H9 (cell line): ENCODE measurements at regions not wholly inside any gene's neighbourhood (a gene's known extent, or its start where the extent isn't known, plus 50 kb on each side); places are given as distances from the start of the nearest gene placed in this dataset.

Experiments
- DNase-seq: peaks from one replicate; pipeline ENCODE4 v3.0.0-alpha.2; 2017
- H2AFZ ChIP-seq: one replicate; pipeline ENCODE4 v1.6.1; 2013; ENCODE audit warnings: mild to moderate bottlenecking, low read length, control low read depth, moderate library complexity
- H2AK5ac ChIP-seq: 2 replicates; pipeline ENCODE4 v1.6.1; 2013; ENCODE audit warnings: low read length, control low read depth, mixed read lengths; ENCODE audit not compliant: insufficient read length
- H2BK120ac ChIP-seq: one replicate; pipeline ENCODE4 v1.6.1; 2013; ENCODE audit warnings: low read depth, mild to moderate bottlenecking, low read length, control low read depth, inconsistent platforms; ENCODE audit not compliant: poor library complexity, severe bottlenecking
- H2BK12ac ChIP-seq: 2 replicates; pipeline ENCODE4 v1.6.1; 2013; ENCODE audit warnings: low read length, control low read depth, mixed read lengths, low read depth; ENCODE audit not compliant: insufficient read length
- H2BK15ac ChIP-seq: 2 replicates; pipeline ENCODE4 v1.6.1; 2013; ENCODE audit warnings: low read depth, low read length, control low read depth
- H2BK20ac ChIP-seq: one replicate; pipeline ENCODE4 v1.6.1; 2013; ENCODE audit warnings: low read depth, mild to moderate bottlenecking, low read length, control low read depth, inconsistent platforms; ENCODE audit not compliant: poor library complexity, severe bottlenecking
- H2BK5ac ChIP-seq: 2 replicates; pipeline ENCODE4 v1.6.1; 2013; ENCODE audit warnings: low read length, control low read depth, mixed read lengths; ENCODE audit not compliant: insufficient read length
- H3K14ac ChIP-seq: 2 replicates; pipeline ENCODE4 v1.6.1; 2013; ENCODE audit warnings: low read length, control low read depth; ENCODE audit not compliant: insufficient read depth
- H3K18ac ChIP-seq: 2 replicates; pipeline ENCODE4 v1.6.1; 2013; ENCODE audit warnings: low read depth, mild to moderate bottlenecking, mixed read lengths, low read length, control low read depth; ENCODE audit not compliant: insufficient read length
- H3K23ac ChIP-seq: 2 replicates; pipeline ENCODE4 v1.6.1; 2013; ENCODE audit warnings: low read length, control low read depth, mixed read lengths, low read depth; ENCODE audit not compliant: insufficient read length
- H3K23me2 ChIP-seq: 2 replicates; pipeline ENCODE4 v1.6.1; 2013; ENCODE audit warnings: low read depth, mild to moderate bottlenecking, mixed read lengths, low read length, control low read depth; ENCODE audit not compliant: insufficient read length, poor library complexity, severe bottlenecking
- H3K27ac ChIP-seq: 2 replicates; pipeline ENCODE4 v1.5.1; 2013; ENCODE audit warnings: low read length, control low read depth, mixed read lengths, low read depth; ENCODE audit not compliant: insufficient read length
- H3K27me3 ChIP-seq: 2 replicates; pipeline ENCODE4 v1.6.1; 2013; ENCODE audit warnings: low read length, control low read depth, inconsistent platforms; ENCODE audit not compliant: insufficient read depth
- H3K4ac ChIP-seq: 2 replicates; pipeline ENCODE4 v1.6.1; 2013; ENCODE audit warnings: low read depth, mild to moderate bottlenecking, control low read depth, inconsistent platforms, low read length, moderate library complexity
- H3K4me1 ChIP-seq: 2 replicates; pipeline ENCODE4 v1.6.1; 2013; ENCODE audit warnings: low read length, control low read depth, inconsistent platforms; ENCODE audit not compliant: insufficient read depth
- H3K4me2 ChIP-seq: 2 replicates; pipeline ENCODE4 v1.6.1; 2013; ENCODE audit warnings: low read length, control low read depth, mixed read lengths; ENCODE audit not compliant: insufficient read length, insufficient read depth
- H3K56ac ChIP-seq: 2 replicates; pipeline ENCODE4 v1.6.1; 2013; ENCODE audit warnings: low read depth, mild to moderate bottlenecking, mixed read lengths, low read length, control low read depth; ENCODE audit not compliant: insufficient read length
- H3K79me1 ChIP-seq: 2 replicates; pipeline ENCODE4 v1.6.1; 2013; ENCODE audit warnings: low read depth, mild to moderate bottlenecking, moderate library complexity, low read length, control low read depth, inconsistent platforms; ENCODE audit not compliant: insufficient read depth, poor library complexity, severe bottlenecking
- H3K79me2 ChIP-seq: 2 replicates; pipeline ENCODE4 v1.6.1; 2013; ENCODE audit warnings: low read length, control low read depth, inconsistent platforms; ENCODE audit not compliant: insufficient read depth
- H3K9ac ChIP-seq: 2 replicates; pipeline ENCODE4 v1.6.1; 2013; ENCODE audit warnings: low read length, control low read depth, mixed read lengths; ENCODE audit not compliant: insufficient read length; ENCODE audit errors: extremely low read depth
- H3K9me3 ChIP-seq: one replicate; pipeline ENCODE4 v1.6.1; 2013; ENCODE audit warnings: low read depth, low read length, inconsistent platforms; ENCODE audit not compliant: control insufficient read depth
- H3T11ph ChIP-seq: one replicate; pipeline ENCODE4 v1.6.1; 2013; ENCODE audit warnings: mild to moderate bottlenecking, low read length, control low read depth, inconsistent platforms
- H4K20me1 ChIP-seq: one replicate; pipeline ENCODE4 v1.6.1; 2013; ENCODE audit not compliant: control insufficient read depth, insufficient read length, insufficient read depth
- H4K5ac ChIP-seq: 2 replicates; pipeline ENCODE4 v1.6.1; 2013; ENCODE audit warnings: low read depth, mild to moderate bottlenecking, mixed read lengths, low read length, control low read depth; ENCODE audit not compliant: insufficient read length
- H4K8ac ChIP-seq: replicated peaks from 2 replicates; pipeline ENCODE4 v1.6.1; 2013; ENCODE audit warnings: low read length, control low read depth, mixed read lengths, low read depth; ENCODE audit not compliant: insufficient read length
- H4K91ac ChIP-seq: 2 replicates; pipeline ENCODE4 v1.6.1; 2013; ENCODE audit warnings: low read depth, mild to moderate bottlenecking, moderate library complexity, mixed read lengths, low read length, control low read depth; ENCODE audit not compliant: insufficient read length
- H3K27ac Mint-ChIP-seq, 3 experiments: 2 replicates in 2 of 3; 3 replicates in 1 of 3; pipeline ENCODE4 v1.8.0; 2020 to 2021; ENCODE audit warnings: mixed read lengths in 3 of 3, mild to moderate bottlenecking in 1 of 3, moderate library complexity in 1 of 3
- H3K27me3 Mint-ChIP-seq: 2 replicates; pipeline ENCODE4 v1.8.0; 2021; ENCODE audit warnings: low read depth, mild to moderate bottlenecking, moderate library complexity, mixed read lengths
- H3K36me3 Mint-ChIP-seq, 3 experiments: 2 replicates in 2 of 3; 3 replicates in 1 of 3; pipeline ENCODE4 v1.8.0; 2020 to 2021; ENCODE audit warnings: low read depth in 3 of 3, mixed read lengths in 3 of 3; ENCODE audit not compliant: insufficient read depth in 1 of 3
- H3K4me1 Mint-ChIP-seq, 2 experiments: 2 replicates each; pipeline ENCODE4 v1.8.0; 2020; ENCODE audit warnings: mixed read lengths in 2 of 2
- H3K4me3 Mint-ChIP-seq, 2 experiments: 2 replicates in 1 of 2; 3 replicates in 1 of 2; pipeline ENCODE4 v1.8.0; 2020 to 2021; ENCODE audit warnings: mild to moderate bottlenecking in 2 of 2, mixed read lengths in 2 of 2, moderate library complexity in 1 of 2
- H3K9me3 Mint-ChIP-seq, 2 experiments: 2 replicates in 1 of 2; 3 replicates in 1 of 2; pipeline ENCODE4 v1.8.0; 2020; ENCODE audit warnings: mild to moderate bottlenecking in 2 of 2, mixed read lengths in 2 of 2, moderate library complexity in 1 of 2
- WGBS: extraction: QIAGEN DNeasy Blood & Tissue Kit; methylation state at CpG from one replicate; pipeline ENCODE4 v1.1.7; 2013; ENCODE audit warnings: missing lambda C conversion rate, low lambda C conversion rate, mixed read lengths; ENCODE audit not compliant: insufficient read length; ENCODE audit errors: extremely low coverage; 5-methylcytosine and 5-hydroxymethylcytosine counted together
- TF ChIP-seq, protein P1 (sequence below): fragments of 200-600 bp; sonication (generic); conservative IDR thresholded peaks from 3 replicates; pipeline ENCODE4 v1.8.0; 2021; ENCODE audit warnings: antibody characterized with exemption, mild to moderate bottlenecking

DNA sequence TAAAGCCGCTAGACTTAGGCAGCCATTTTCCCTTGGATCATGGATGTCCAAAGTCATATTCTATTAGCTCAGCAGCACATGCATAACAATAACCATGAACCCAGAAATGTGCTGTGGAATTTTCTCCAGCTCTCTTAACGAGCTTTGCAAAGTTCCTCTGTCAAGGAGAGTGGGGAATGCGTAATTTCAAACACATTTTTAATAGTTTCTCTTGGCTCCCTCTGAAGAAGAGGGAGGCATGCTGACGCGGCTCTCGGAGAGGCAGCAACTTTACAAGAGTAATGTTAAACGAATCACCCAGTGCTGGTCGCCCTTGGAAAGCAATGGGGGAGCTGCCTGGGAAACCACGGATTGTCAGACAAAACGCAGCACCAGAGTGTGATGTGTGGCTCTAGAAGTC, 114.8 kb downstream of the RAB18 start:
- H3K4me3 Mint-ChIP-seq, result no peak overlapping the region
- DNase-seq, result no peak
- peaks cover 10 to 13% of the 10 kb centered on the region in 2 experiments for H3K4me1 Mint-ChIP-seq
- H3K27ac ChIP-seq, result no peak overlapping the region
- no peak overlapping the region for H4K5ac ChIP-seq
- H2AFZ ChIP-seq, result no peak overlapping the region
- no peak overlapping the region for H4K91ac ChIP-seq
- H3K9me3 Mint-ChIP-seq, result peaks cover 0 to 3% of the 10 kb centered on the region in 2 experiments; a peak in 4 of 5 replicates
- no peaks in the 10 kb centered on the region for H4K20me1 ChIP-seq
- H3K36me3 Mint-ChIP-seq, result 0 out of 7 replicates have a peak, but pooled peaks cover 0 to 7% (median 0%) of the 10 kb centered on the region in 3 experiments
- H3K79me1 ChIP-seq, result no peaks in the 10 kb centered on the region
- H2BK20ac ChIP-seq, result no peak overlapping the region
- no peak overlapping the region for H3K18ac ChIP-seq
- WGBS, result no CpG with 5 or more reads among the region's 10 CpGs
- H3T11ph ChIP-seq, result no peak overlapping the region
- peaks cover 5% of the 10 kb centered on the region for H3K27me3 Mint-ChIP-seq
- H4K8ac ChIP-seq, result no peak overlapping the region
- no peak overlapping the region for H3K4ac ChIP-seq
- H3K56ac ChIP-seq, result no peak overlapping the region
- H2BK5ac ChIP-seq, result no peak overlapping the region
- H3K23ac ChIP-seq, result no peak overlapping the region
- no peak overlapping the region for H3K4me2 ChIP-seq
- H2BK15ac ChIP-seq, result no peak overlapping the region
- H2AK5ac ChIP-seq, result no peak overlapping the region
- no peak overlapping the region for H2BK12ac ChIP-seq
- no peak overlapping the region for H3K27ac Mint-ChIP-seq
- H3K23me2 ChIP-seq, result no peaks in the 10 kb centered on the region
- H3K9ac ChIP-seq, result no peak overlapping the region
- peaks cover 3% of the 10 kb centered on the region for H3K4me1 ChIP-seq
- TF ChIP-seq, protein P1, sequence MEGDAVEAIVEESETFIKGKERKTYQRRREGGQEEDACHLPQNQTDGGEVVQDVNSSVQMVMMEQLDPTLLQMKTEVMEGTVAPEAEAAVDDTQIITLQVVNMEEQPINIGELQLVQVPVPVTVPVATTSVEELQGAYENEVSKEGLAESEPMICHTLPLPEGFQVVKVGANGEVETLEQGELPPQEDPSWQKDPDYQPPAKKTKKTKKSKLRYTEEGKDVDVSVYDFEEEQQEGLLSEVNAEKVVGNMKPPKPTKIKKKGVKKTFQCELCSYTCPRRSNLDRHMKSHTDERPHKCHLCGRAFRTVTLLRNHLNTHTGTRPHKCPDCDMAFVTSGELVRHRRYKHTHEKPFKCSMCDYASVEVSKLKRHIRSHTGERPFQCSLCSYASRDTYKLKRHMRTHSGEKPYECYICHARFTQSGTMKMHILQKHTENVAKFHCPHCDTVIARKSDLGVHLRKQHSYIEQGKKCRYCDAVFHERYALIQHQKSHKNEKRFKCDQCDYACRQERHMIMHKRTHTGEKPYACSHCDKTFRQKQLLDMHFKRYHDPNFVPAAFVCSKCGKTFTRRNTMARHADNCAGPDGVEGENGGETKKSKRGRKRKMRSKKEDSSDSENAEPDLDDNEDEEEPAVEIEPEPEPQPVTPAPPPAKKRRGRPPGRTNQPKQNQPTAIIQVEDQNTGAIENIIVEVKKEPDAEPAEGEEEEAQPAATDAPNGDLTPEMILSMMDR, result no peak
- no peaks in the 10 kb centered on the region for H3K79me2 ChIP-seq
- H3K9me3 ChIP-seq, result no peaks in the 10 kb centered on the region
- no peak overlapping the region for H2BK120ac ChIP-seq
- H3K14ac ChIP-seq, result no peak overlapping the region
- no peaks in the 10 kb centered on the region for H3K27me3 ChIP-seq
